NB4 (cell line): ENCODE measurements at regions not wholly inside any gene's neighbourhood (a gene's known extent, or its start where the extent isn't known, plus 50 kb on each side); places are given as distances from the start of the nearest gene placed in this dataset.

Experiments used
- MYC ChIP-seq: IDR thresholded peaks from 2 replicates; pipeline ENCODE4 v1.6.1; 2011; ENCODE audit warnings: low read depth, low read length
- POLR2A ChIP-seq: IDR thresholded peaks from 2 replicates; pipeline ENCODE4 v1.6.1; 2011; ENCODE audit warnings: mild to moderate bottlenecking; ENCODE audit not compliant: insufficient read length; ENCODE audit errors: extremely low read depth
- TF ChIP-seq, protein P1 (sequence below): IDR thresholded peaks from one replicate; pipeline ENCODE4 v1.5.1; 2012; ENCODE audit warnings: low read depth, low read length

GRCh38 chr6:22078802-22079545 lies 217.9 kb downstream of the PRL start:
- TF ChIP-seq, protein P1, sequence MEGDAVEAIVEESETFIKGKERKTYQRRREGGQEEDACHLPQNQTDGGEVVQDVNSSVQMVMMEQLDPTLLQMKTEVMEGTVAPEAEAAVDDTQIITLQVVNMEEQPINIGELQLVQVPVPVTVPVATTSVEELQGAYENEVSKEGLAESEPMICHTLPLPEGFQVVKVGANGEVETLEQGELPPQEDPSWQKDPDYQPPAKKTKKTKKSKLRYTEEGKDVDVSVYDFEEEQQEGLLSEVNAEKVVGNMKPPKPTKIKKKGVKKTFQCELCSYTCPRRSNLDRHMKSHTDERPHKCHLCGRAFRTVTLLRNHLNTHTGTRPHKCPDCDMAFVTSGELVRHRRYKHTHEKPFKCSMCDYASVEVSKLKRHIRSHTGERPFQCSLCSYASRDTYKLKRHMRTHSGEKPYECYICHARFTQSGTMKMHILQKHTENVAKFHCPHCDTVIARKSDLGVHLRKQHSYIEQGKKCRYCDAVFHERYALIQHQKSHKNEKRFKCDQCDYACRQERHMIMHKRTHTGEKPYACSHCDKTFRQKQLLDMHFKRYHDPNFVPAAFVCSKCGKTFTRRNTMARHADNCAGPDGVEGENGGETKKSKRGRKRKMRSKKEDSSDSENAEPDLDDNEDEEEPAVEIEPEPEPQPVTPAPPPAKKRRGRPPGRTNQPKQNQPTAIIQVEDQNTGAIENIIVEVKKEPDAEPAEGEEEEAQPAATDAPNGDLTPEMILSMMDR = no peak
- no peak for TF ChIP-seq POLR2A
- no peak for TF ChIP-seq MYC
